ENCODE measurements at regions not wholly inside any gene's neighbourhood (a gene's known extent, or its start where the extent isn't known, plus 50 kb on each side); places are given as distances from the start of the nearest gene placed in this dataset.

DNA sequence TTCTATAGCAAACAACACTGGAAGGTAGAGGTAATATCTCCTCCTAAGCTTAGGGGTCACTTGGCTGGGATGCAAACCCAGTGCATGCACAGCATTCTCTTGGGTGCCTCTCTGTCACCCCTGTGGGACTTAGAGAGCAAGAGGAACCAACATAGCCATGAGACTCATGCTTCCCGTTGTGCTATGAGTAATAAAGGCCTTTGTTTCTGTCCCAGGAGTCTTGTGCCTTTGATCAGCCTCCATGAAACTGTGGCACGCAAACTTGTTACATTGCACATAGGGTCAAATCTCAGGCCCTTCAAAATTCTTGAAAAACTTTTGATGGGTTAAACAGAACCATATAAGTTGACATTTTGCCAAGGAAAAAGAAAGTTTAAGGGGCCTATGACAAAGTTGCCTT, 272.8 kb downstream of the TAF11L14 start:
- no peaks in the 10 kb centered on the region for H3K27me3 ChIP-seq (ENCODE audit: control insufficient read depth in 2 of 2, insufficient read depth in 2 of 2, low read length in 2 of 2)
- in situ Hi-C loops (cut with MboI): no loop called here
- no TSS peak for BruUV-seq (replicated peaks)
- no peak overlapping the region for H3K4me2 ChIP-seq (ENCODE audit: insufficient read depth, low read length)
- intact Hi-C loops (cut with micrococcal nuclease): no loop called here
- no peak for ATAC-seq
- H3K9me3 ChIP-seq (replicated peaks; ENCODE audit: control insufficient read depth, insufficient read depth, low read depth, low read length): peaks cover 2% of the 10 kb centered on the region; the same call in 1 of the 2 replicates
- no peak for DNase-seq (ENCODE audit: extremely low read depth in 1 of 4, low spot score in 3 of 4)
- WGBS (ENCODE audit: insufficient coverage, low coverage, missing lambda C conversion rate): 4% methylated on average over 2 of the region's 2 CpGs
- no peak overlapping the region for H3K9ac ChIP-seq (ENCODE audit: insufficient read depth in 1 of 2, low read depth in 2 of 2, low read length in 2 of 2)
- H2AFZ ChIP-seq (ENCODE audit: low read depth, low read length): no peak overlapping the region
- ChIA-PET POLR2A (no interaction called here), CTCF (ENCODE audit: low intra/inter-chr PET ratio) (no interaction called here)
- no peak for FAIRE-seq
- H3K9me1 ChIP-seq (ENCODE audit: control insufficient read depth, insufficient read depth, low read length): no peaks in the 10 kb centered on the region
- H3K79me2 ChIP-seq (ENCODE audit: control insufficient read depth, insufficient read depth, low read length): no peaks in the 10 kb centered on the region
- H3K27ac ChIP-seq (ENCODE audit: extremely low read depth, low read depth, low read length): no peak overlapping the region
- H3K4me1 ChIP-seq (replicated peaks in 1 of 2; ENCODE audit: control insufficient read depth in 2 of 2, insufficient read depth in 2 of 2, low read length in 2 of 2): no peaks in the 10 kb centered on the region
- no peak overlapping the region for H3K4me3 ChIP-seq
- TF ChIP-seq, protein P1, sequence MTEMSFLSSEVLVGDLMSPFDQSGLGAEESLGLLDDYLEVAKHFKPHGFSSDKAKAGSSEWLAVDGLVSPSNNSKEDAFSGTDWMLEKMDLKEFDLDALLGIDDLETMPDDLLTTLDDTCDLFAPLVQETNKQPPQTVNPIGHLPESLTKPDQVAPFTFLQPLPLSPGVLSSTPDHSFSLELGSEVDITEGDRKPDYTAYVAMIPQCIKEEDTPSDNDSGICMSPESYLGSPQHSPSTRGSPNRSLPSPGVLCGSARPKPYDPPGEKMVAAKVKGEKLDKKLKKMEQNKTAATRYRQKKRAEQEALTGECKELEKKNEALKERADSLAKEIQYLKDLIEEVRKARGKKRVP (CRISPR knock-in tag; IDR thresholded peaks at IDR 0.05): no peak
- TF ChIP-seq, protein P2, sequence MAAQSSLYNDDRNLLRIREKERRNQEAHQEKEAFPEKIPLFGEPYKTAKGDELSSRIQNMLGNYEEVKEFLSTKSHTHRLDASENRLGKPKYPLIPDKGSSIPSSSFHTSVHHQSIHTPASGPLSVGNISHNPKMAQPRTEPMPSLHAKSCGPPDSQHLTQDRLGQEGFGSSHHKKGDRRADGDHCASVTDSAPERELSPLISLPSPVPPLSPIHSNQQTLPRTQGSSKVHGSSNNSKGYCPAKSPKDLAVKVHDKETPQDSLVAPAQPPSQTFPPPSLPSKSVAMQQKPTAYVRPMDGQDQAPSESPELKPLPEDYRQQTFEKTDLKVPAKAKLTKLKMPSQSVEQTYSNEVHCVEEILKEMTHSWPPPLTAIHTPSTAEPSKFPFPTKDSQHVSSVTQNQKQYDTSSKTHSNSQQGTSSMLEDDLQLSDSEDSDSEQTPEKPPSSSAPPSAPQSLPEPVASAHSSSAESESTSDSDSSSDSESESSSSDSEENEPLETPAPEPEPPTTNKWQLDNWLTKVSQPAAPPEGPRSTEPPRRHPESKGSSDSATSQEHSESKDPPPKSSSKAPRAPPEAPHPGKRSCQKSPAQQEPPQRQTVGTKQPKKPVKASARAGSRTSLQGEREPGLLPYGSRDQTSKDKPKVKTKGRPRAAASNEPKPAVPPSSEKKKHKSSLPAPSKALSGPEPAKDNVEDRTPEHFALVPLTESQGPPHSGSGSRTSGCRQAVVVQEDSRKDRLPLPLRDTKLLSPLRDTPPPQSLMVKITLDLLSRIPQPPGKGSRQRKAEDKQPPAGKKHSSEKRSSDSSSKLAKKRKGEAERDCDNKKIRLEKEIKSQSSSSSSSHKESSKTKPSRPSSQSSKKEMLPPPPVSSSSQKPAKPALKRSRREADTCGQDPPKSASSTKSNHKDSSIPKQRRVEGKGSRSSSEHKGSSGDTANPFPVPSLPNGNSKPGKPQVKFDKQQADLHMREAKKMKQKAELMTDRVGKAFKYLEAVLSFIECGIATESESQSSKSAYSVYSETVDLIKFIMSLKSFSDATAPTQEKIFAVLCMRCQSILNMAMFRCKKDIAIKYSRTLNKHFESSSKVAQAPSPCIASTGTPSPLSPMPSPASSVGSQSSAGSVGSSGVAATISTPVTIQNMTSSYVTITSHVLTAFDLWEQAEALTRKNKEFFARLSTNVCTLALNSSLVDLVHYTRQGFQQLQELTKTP (IDR thresholded peaks at IDR 0.05; ENCODE audit: low read depth in 1 of 2, partially characterized antibody in 2 of 2): no peak
- TF ChIP-seq C11orf30 (IDR thresholded peaks at IDR 0.05; ENCODE audit: low read depth) (no peak), ZNF217 (CRISPR knock-in tag; IDR thresholded peaks at IDR 0.05) (no peak), ZNF445 (CRISPR knock-in tag; IDR thresholded peaks at IDR 0.05; ENCODE audit: low read depth) (no peak), IRF2 (CRISPR knock-in tag; IDR thresholded peaks at IDR 0.05) (no peak), PCBP2 (IDR thresholded peaks at IDR 0.05; ENCODE audit: low read depth, low read length, poor library complexity, severe bottlenecking) (no peak), BRD9 (IDR thresholded peaks at IDR 0.05; ENCODE audit: low read depth, partially characterized antibody) (no peak), POLR2A (conservative IDR thresholded peaks at IDR 0.05) (no peak), BACH1 (tag; IDR thresholded peaks at IDR 0.05) (no peak), ZBTB8A (IDR thresholded peaks at IDR 0.05; ENCODE audit: partially characterized antibody) (no peak), POLR2G (IDR thresholded peaks at IDR 0.05; ENCODE audit: low read depth, low read length) (no peak), ZNF717 (CRISPR knock-in tag; IDR thresholded peaks at IDR 0.05) (no peak), KDM1A (IDR thresholded peaks at IDR 0.05) (no peak), SNRNP70 (optimal IDR thresholded peaks at IDR 0.05; ENCODE audit: low read depth, low read length) (no peak), MCM2 (IDR thresholded peaks at IDR 0.05; ENCODE audit: low read depth) (no peak), NCOR1 (IDR thresholded peaks at IDR 0.05) (no peak), ZKSCAN3 (CRISPR knock-in tag; IDR thresholded peaks at IDR 0.05) (no peak), PHF21A (IDR thresholded peaks at IDR 0.05; ENCODE audit: borderline replicate concordance, low read depth) (no peak)
- TF ChIP-seq, protein P3, sequence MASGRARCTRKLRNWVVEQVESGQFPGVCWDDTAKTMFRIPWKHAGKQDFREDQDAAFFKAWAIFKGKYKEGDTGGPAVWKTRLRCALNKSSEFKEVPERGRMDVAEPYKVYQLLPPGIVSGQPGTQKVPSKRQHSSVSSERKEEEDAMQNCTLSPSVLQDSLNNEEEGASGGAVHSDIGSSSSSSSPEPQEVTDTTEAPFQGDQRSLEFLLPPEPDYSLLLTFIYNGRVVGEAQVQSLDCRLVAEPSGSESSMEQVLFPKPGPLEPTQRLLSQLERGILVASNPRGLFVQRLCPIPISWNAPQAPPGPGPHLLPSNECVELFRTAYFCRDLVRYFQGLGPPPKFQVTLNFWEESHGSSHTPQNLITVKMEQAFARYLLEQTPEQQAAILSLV (tag; IDR thresholded peaks at IDR 0.05): no peak
- no peaks in the 10 kb centered on the region for H4K20me1 ChIP-seq (replicated peaks; ENCODE audit: control insufficient read depth, insufficient read depth, low read length)
- H3K36me3 ChIP-seq (ENCODE audit: control insufficient read depth, insufficient read depth, low read length): no peaks in the 10 kb centered on the region
